Prostate gland (tissue), 2 donors: ENCODE measurements at regions not wholly inside any gene's neighbourhood (a gene's known extent, or its start where the extent isn't known, plus 50 kb on each side); places are given as distances from the start of the nearest gene placed in this dataset.

ENCODE experiments used
- DNase-seq: peaks from one replicate; pipeline ENCODE4 v3.0.0-alpha.2; 2019; ENCODE audit warnings: low spot score
- H3K27ac ChIP-seq, 2 donors: fragments of 200-600 bp; sonication (generic); 2 replicates each; pipeline ENCODE4 v1.5.1; 2017 to 2019
- H3K27me3 ChIP-seq: fragments of 200-600 bp; sonication (generic); replicated peaks from 2 replicates; pipeline ENCODE4 v1.5.1; 2019; ENCODE audit not compliant: insufficient read depth
- H3K36me3 ChIP-seq, 2 donors: fragments of 200-600 bp; sonication (generic); 1 replicate in 1 of 2; 2 replicates in 1 of 2; pipeline versions ENCODE4 v1.5.1 to v1.8.1; 2017 to 2019
- H3K4me1 ChIP-seq: fragments of 200-600 bp; sonication (generic); replicated peaks from 2 replicates; pipeline ENCODE4 v1.5.1; 2019
- H3K4me3 ChIP-seq, 2 donors: fragments of 200-600 bp; sonication (generic); 2 replicates each; pipeline ENCODE4 v1.5.1; 2017 to 2019
- H3K9me3 ChIP-seq: fragments of 200-600 bp; sonication (generic); 2 replicates; pipeline ENCODE4 v1.5.1; 2017
- POLR2A ChIP-seq: fragments of 450-650 bp; IDR thresholded peaks from one replicate; pipeline ENCODE4 v1.6.1; 2016; ENCODE audit warnings: antibody characterized with exemption, mild to moderate bottlenecking
- POLR2AphosphoS5 ChIP-seq: sonication (generic); formaldehyde crosslinking; IDR thresholded peaks from one replicate; pipeline ENCODE4 v1.6.1; 2017; ENCODE audit warnings: antibody characterized with exemption
- WGBS: methylation state at CpG from one replicate; pipeline ENCODE4 v1.1.5; 2018; 5-methylcytosine and 5-hydroxymethylcytosine counted together
- intact Hi-C: fragments of 100-400 bp; cut with DNase I; formaldehyde crosslinking; loops from one replicate; pipeline ENCODE4 v1.14.2; 2022
- TF ChIP-seq, protein P1 (sequence below), 4 experiments: fragments of 200-600 bp in 2 of 4; fragments of 450-650 bp in 2 of 4; sonication (generic) in 2 of 4; IDR thresholded peaks; 1 replicate in 3 of 4; 2 replicates in 1 of 4; pipeline ENCODE4 v1.5.1; 2016 to 2019; ENCODE audit warnings: antibody characterized with exemption in 4 of 4, mild to moderate bottlenecking in 2 of 4, moderate library complexity in 2 of 4

- Histone ChIP-seq H3K27me3 (no peaks in the 10 kb centered on the region), H3K9me3 (no peaks in the 10 kb centered on the region), H3K4me3 (no peak overlapping the region), H3K4me1 (no peaks in the 10 kb centered on the region), H3K36me3 (no peaks in the 10 kb centered on the region), H3K27ac (no peak overlapping the region)
- no peak for DNase-seq
- no peak for TF ChIP-seq POLR2A
- TF ChIP-seq, protein P1, sequence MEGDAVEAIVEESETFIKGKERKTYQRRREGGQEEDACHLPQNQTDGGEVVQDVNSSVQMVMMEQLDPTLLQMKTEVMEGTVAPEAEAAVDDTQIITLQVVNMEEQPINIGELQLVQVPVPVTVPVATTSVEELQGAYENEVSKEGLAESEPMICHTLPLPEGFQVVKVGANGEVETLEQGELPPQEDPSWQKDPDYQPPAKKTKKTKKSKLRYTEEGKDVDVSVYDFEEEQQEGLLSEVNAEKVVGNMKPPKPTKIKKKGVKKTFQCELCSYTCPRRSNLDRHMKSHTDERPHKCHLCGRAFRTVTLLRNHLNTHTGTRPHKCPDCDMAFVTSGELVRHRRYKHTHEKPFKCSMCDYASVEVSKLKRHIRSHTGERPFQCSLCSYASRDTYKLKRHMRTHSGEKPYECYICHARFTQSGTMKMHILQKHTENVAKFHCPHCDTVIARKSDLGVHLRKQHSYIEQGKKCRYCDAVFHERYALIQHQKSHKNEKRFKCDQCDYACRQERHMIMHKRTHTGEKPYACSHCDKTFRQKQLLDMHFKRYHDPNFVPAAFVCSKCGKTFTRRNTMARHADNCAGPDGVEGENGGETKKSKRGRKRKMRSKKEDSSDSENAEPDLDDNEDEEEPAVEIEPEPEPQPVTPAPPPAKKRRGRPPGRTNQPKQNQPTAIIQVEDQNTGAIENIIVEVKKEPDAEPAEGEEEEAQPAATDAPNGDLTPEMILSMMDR (IDR thresholded peaks at IDR 0.05) = no peak
- 24% methylated on average over 3 of the region's 3 CpGs for WGBS
- intact Hi-C loops = no loop called here
Observed at GRCh38 chrX:2147928-2148327, 352.8 kb downstream of the DHRSX start.

- TF ChIP-seq POLR2AphosphoS5 (no peak), POLR2A (no peak)
- TF ChIP-seq, protein P1 (IDR thresholded peaks at IDR 0.05) = no peak
- DNase-seq = no peak
- Histone ChIP-seq H3K27ac (no peak overlapping the region), H3K36me3 (no peaks in the 10 kb centered on the region), H3K4me3 (no peak overlapping the region), H3K27me3 (no peaks in the 10 kb centered on the region), H3K4me1 (no peaks in the 10 kb centered on the region), H3K9me3 (no peaks in the 10 kb centered on the region)
- intact Hi-C loops = loop anchor here (2.0 kb wide), 1 partner anchor 39 kb away; no protein-coding TSS in a partner anchor
- 74% methylated on average over 14 of the region's 14 CpGs for WGBS
Observed at GRCh38 chrX:2145692-2146367, 354.9 kb downstream of the DHRSX start.

DNA sequence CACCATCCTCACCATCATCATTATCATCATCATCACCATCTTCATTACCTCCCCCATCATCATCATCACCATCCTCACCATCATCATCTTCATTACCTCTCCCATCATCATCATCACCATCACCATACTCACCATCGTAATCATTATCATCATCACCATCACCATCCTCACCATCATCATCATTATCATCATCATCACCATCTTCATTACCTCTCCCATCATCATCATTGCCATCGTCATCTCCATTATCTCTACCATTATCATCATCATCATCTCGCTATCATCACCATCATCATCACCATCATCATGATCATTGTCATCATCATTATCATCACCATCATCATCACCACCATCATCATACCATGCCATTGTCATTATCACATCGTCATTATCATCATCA lies 362.9 kb downstream of the DHRSX start:
- DNase-seq = no peak

GRCh38 chrX:2136848-2137247 lies 363.9 kb downstream of the DHRSX start:
- no peak for TF ChIP-seq POLR2AphosphoS5
- TF ChIP-seq, protein P1 (IDR thresholded peaks at IDR 0.05) = no peak
- no peak for TF ChIP-seq POLR2A
- Histone ChIP-seq H3K27ac (no peak overlapping the region), H3K36me3 (no peaks in the 10 kb centered on the region), H3K4me3 (no peak overlapping the region), H3K9me3 (no peaks in the 10 kb centered on the region), H3K27me3 (no peaks in the 10 kb centered on the region), H3K4me1 (no peaks in the 10 kb centered on the region)
- intact Hi-C loops = no loop called here
- DNase-seq = no peak
- WGBS = 95% methylated on average over 2 of the region's 2 CpGs

More for the DNA sequence above, 362.9 kb downstream of the DHRSX start:
- WGBS = 98% methylated on average over 4 of the region's 4 CpGs
- TF ChIP-seq POLR2A = no peak
- no peak for TF ChIP-seq POLR2AphosphoS5
- TF ChIP-seq, protein P1 (IDR thresholded peaks at IDR 0.05) = no peak
- Histone ChIP-seq H3K36me3 (no peaks in the 10 kb centered on the region), H3K4me3 (no peak overlapping the region), H3K4me1 (no peaks in the 10 kb centered on the region), H3K9me3 (no peaks in the 10 kb centered on the region), H3K27ac (no peak overlapping the region), H3K27me3 (no peaks in the 10 kb centered on the region)
- intact Hi-C loops = no loop called here

DNA sequence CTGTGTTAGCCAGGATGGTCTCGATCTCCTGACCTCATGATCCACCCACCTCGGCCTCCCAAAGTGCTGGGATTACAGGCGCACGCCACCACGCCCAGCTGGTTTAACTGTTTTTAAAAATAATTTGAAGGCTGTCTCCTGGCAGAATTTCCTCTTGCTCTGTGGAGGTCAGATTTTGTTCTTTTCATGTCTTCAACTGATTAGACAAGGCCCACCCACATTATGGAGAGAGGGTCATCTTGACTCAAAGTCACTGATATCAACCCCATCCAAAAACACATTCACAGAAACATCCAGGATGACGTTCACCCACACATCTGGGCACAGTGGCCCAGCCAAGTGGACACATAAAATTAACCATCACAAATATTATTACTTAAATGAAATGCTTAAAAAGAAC lies 365.4 kb downstream of the DHRSX start:
- Histone ChIP-seq H3K27ac (no peak overlapping the region), H3K4me3 (no peak overlapping the region), H3K9me3 (no peaks in the 10 kb centered on the region), H3K36me3 (no peaks in the 10 kb centered on the region), H3K27me3 (no peaks in the 10 kb centered on the region), H3K4me1 (no peaks in the 10 kb centered on the region)
- no peak for DNase-seq
- TF ChIP-seq, protein P1 (IDR thresholded peaks at IDR 0.05) = no peak
- no peak for TF ChIP-seq POLR2AphosphoS5
- no peak for TF ChIP-seq POLR2A
- intact Hi-C loops = no loop called here
- WGBS = 96% methylated on average over 6 of the region's 6 CpGs
